HCT116 (cell line): ENCODE measurements at regions not wholly inside any gene's neighbourhood (a gene's known extent, or its start where the extent isn't known, plus 50 kb on each side); places are given as distances from the start of the nearest gene placed in this dataset.

Experiments
- ATAC-seq: fragments of 200-7000 bp; cut with Tn5 transposase; 2 replicates; pipeline ENCODE4 v1.9.1; 2020; ENCODE audit warnings: mild to moderate bottlenecking, moderate library complexity
- BruUV-seq: library from RNA; stranded (reverse); fragments of 400-500 nt; replicated peaks from 2 replicates; lab custom pipeline; 2021; lab: Mats Ljungman, UMichigan
- CTCF ChIA-PET: fragments of 300-600 bp; sonication (Branson Sonifier 250); formaldehyde crosslinking; loops from one replicate; lab custom pipeline; 2021; ENCODE audit warnings: antibody characterized with exemption; lab: Charles Lee
- POLR2A ChIA-PET: fragments of 300-600, 350-600 bp; sonication (Branson Sonifier 250); formaldehyde crosslinking; loops from one replicate; lab custom pipeline; 2021; ENCODE audit warnings: antibody characterized with exemption; lab: Charles Lee
- RAD21 ChIA-PET, 2 experiments: fragments of 300-600 bp; sonication (Branson Sonifier 250); formaldehyde crosslinking; loops; one replicate each; lab custom pipeline; 2023; ENCODE audit warnings: low total read pairs in 2 of 2; ENCODE audit not compliant: uncharacterized antibody in 2 of 2, unreplicated experiment in 2 of 2, low non-redundant PET in 1 of 2; lab: Charles Lee
- DNase-seq: peaks from one replicate; pipeline ENCODE4 v3.0.0-alpha.2; 2010; ENCODE audit warnings: low read depth, low spot score
- H2AFZ ChIP-seq: fragments of 200-600 bp; shearing (Covaris generic), sonication (generic); 2 replicates; pipeline ENCODE4 v1.6.1; 2017; ENCODE audit warnings: low read depth, mixed run types, mixed read lengths, antibody characterized with exemption, low read length; ENCODE audit not compliant: poor library complexity, severe bottlenecking
- H3K27ac ChIP-seq: 2 replicates; pipeline ENCODE4 v1.5.1; 2012; ENCODE audit warnings: low read depth, low read length
- H3K27me3 ChIP-seq: fragments of 200-600 bp; sonication (generic); 2 replicates; pipeline ENCODE4 v1.6.1; 2016; ENCODE audit warnings: mixed run types, low read length, mixed read lengths; ENCODE audit not compliant: insufficient read depth
- H3K36me3 ChIP-seq, 2 experiments: fragments of 200-500 bp in 1 of 2; fragments of 200-600 bp in 1 of 2; sonication (Bioruptor generic) in 1 of 2; sonication (generic) in 1 of 2; 2 replicates each; pipeline versions ENCODE4 v1.5.1 to v1.6.1; 2014 to 2016; ENCODE audit warnings: low read length in 2 of 2, inconsistent platforms in 1 of 2, mixed read lengths in 1 of 2, mixed run types in 1 of 2; ENCODE audit not compliant: insufficient read depth in 2 of 2, control insufficient read depth in 1 of 2
- H3K4me1 ChIP-seq, 2 experiments: fragments of 200-600 bp in 1 of 2; sonication (generic) in 1 of 2; 2 replicates each; pipeline versions ENCODE4 v1.5.1 to v1.6.1; 2012 to 2017; ENCODE audit warnings: low read length in 2 of 2, inconsistent platforms in 1 of 2, mild to moderate bottlenecking in 1 of 2, mixed read lengths in 1 of 2, mixed run types in 1 of 2, moderate library complexity in 1 of 2; ENCODE audit not compliant: insufficient read depth in 2 of 2, control insufficient read depth in 1 of 2
- H3K4me2 ChIP-seq: fragments of 200-600 bp; sonication (generic); 2 replicates; pipeline ENCODE4 v1.6.1; 2017; ENCODE audit warnings: mixed run types, low read length, mixed read lengths
- H3K4me3 ChIP-seq, 2 experiments: fragments of 200-600 bp in 1 of 2; sonication (generic) in 1 of 2; replicated peaks in 1 of 2; 2 replicates each; pipeline ENCODE4 v1.5.1; 2011 to 2016; ENCODE audit warnings: low read length in 2 of 2, control low read depth in 1 of 2, low read depth in 1 of 2, mild to moderate bottlenecking in 1 of 2, mixed read lengths in 1 of 2, mixed run types in 1 of 2
- H3K79me2 ChIP-seq: fragments of 200-600 bp; sonication (generic); 2 replicates; pipeline ENCODE4 v1.6.1; 2017; ENCODE audit warnings: mild to moderate bottlenecking, mixed run types, low read length, moderate library complexity, mixed read lengths; ENCODE audit not compliant: insufficient read depth
- H3K9ac ChIP-seq: fragments of 200-600 bp; sonication (generic); 2 replicates; pipeline ENCODE4 v1.6.1; 2016; ENCODE audit warnings: low read length, mixed read lengths
- H3K9me2 ChIP-seq: fragments of 200-600 bp; sonication (generic), shearing (Covaris generic); 2 replicates; pipeline ENCODE4 v1.6.1; 2017; ENCODE audit warnings: mixed run types, mild to moderate bottlenecking, moderate library complexity; ENCODE audit not compliant: insufficient read depth
- H3K9me3 ChIP-seq, 2 experiments: fragments of 200-500 bp in 1 of 2; fragments of 200-600 bp in 1 of 2; sonication (Bioruptor generic) in 1 of 2; sonication (generic) in 1 of 2; 2 replicates each; pipeline ENCODE4 v1.6.1; 2014 to 2017; ENCODE audit warnings: low read length in 2 of 2, mixed read lengths in 2 of 2, inconsistent platforms in 1 of 2, low read depth in 1 of 2, mild to moderate bottlenecking in 1 of 2, mixed run types in 1 of 2, moderate library complexity in 1 of 2; ENCODE audit not compliant: control insufficient read depth in 1 of 2, insufficient read depth in 1 of 2
- H4K20me1 ChIP-seq: fragments of 200-600 bp; sonication (generic), shearing (Covaris generic); 2 replicates; pipeline ENCODE4 v1.6.1; 2017; ENCODE audit warnings: mixed run types, mild to moderate bottlenecking, moderate library complexity; ENCODE audit not compliant: insufficient read depth
- CEBPB ChIP-seq: IDR thresholded peaks from 2 replicates; pipeline ENCODE4 v1.6.1; 2012; ENCODE audit warnings: low read depth
- ELF1 ChIP-seq: IDR thresholded peaks from 2 replicates; pipeline ENCODE4 v1.6.1; 2012; ENCODE audit warnings: low read depth, borderline replicate concordance
- EZH2 ChIP-seq: fragments of 200-600 bp; sonication (generic); IDR thresholded peaks from 2 replicates; pipeline ENCODE4 v1.6.1; 2017; ENCODE audit warnings: antibody characterized with exemption, mixed run types
- EZH2phosphoT487 ChIP-seq: fragments of 200-600 bp; IDR thresholded peaks from 2 replicates; pipeline ENCODE4 v1.6.1; 2018; ENCODE audit warnings: antibody characterized with exemption, borderline replicate concordance
- FOSL1 ChIP-seq: IDR thresholded peaks from 2 replicates; pipeline ENCODE4 v1.6.1; 2012; ENCODE audit warnings: low read depth
- POLR2AphosphoS5 ChIP-seq: IDR thresholded peaks from 2 replicates; pipeline ENCODE4 v1.6.1; 2011; ENCODE audit warnings: mild to moderate bottlenecking, low read depth, low read length, moderate library complexity
- SIN3A ChIP-seq: IDR thresholded peaks from 2 replicates; pipeline ENCODE4 v1.6.1; 2012; ENCODE audit warnings: low read depth
- SP1 ChIP-seq: IDR thresholded peaks from 2 replicates; pipeline ENCODE4 v1.6.1; 2012; ENCODE audit warnings: low read depth
- SRF ChIP-seq: IDR thresholded peaks from 2 replicates; pipeline ENCODE4 v1.6.1; 2012; ENCODE audit warnings: low read depth
- TCF7L2 ChIP-seq: IDR thresholded peaks from 2 replicates; pipeline ENCODE4 v1.7.0; 2011; ENCODE audit warnings: borderline replicate concordance, inconsistent platforms; ENCODE audit not compliant: insufficient read depth, insufficient read length; ENCODE audit errors: extremely low read depth
- YY1 ChIP-seq: IDR thresholded peaks from 2 replicates; pipeline ENCODE4 v1.6.1; 2011; ENCODE audit warnings: low read length, low read depth, moderate library complexity, mild to moderate bottlenecking; ENCODE audit not compliant: insufficient replicate concordance; ENCODE audit errors: extremely low read depth
- ZNF274 ChIP-seq: fragments of 200-500 bp; sonication (Bioruptor generic); IDR thresholded peaks from 2 replicates; pipeline ENCODE4 v1.6.1; 2014; ENCODE audit warnings: mild to moderate bottlenecking, low read depth, low read length, inconsistent platforms
- intact Hi-C: fragments of 100-400 bp; cut with micrococcal nuclease; formaldehyde crosslinking; loops from 2 replicates; pipeline ENCODE4 v1.10.0; 2022
- TF ChIP-seq, protein P1 (sequence below): IDR thresholded peaks from 2 replicates; pipeline ENCODE4 v1.6.1; 2012
- TF ChIP-seq, protein P2 (sequence below), 3 experiments: fragments of 200-600 bp in 1 of 3; sonication (generic) in 1 of 3; IDR thresholded peaks in 2 of 3; conservative IDR thresholded peaks in 1 of 3; 2 replicates each; pipeline ENCODE4 v1.5.1; 2012 to 2017; ENCODE audit warnings: low read depth in 2 of 3, low read length in 2 of 3, antibody characterized with exemption in 1 of 3, borderline replicate concordance in 1 of 3, control low read depth in 1 of 3, mild to moderate bottlenecking in 1 of 3, mixed read lengths in 1 of 3, mixed run types in 1 of 3, moderate library complexity in 1 of 3; ENCODE audit not compliant: insufficient read depth in 1 of 3
- TF ChIP-seq, protein P3 (sequence below): IDR thresholded peaks from 2 replicates; pipeline ENCODE4 v1.6.1; 2012; ENCODE audit warnings: low read depth

DNA sequence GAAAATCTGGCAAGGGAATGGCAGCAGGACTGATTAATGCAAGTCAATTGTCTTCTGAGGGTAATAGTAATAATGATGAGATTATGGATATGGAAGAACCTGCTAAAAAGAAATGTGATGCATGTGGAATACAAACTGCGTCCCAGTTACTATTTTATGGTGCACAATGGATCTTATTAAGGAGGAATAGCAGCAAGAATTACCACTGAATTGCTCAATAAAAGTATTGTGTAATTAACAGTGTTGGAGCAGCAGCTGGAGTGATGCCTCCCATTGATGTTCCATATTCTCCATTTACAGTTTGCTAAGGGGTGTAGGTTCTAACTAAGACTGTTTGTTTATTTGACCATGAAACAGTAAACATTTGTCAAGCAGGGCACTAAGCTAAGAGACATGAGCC, 167.9 kb downstream of the HRH4 start (continued):
- TF ChIP-seq, protein P1, sequence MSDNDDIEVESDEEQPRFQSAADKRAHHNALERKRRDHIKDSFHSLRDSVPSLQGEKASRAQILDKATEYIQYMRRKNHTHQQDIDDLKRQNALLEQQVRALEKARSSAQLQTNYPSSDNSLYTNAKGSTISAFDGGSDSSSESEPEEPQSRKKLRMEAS = no peak
- TF ChIP-seq CEBPB (no peak), TCF7L2 (no peak), EZH2 (no peak), EZH2phosphoT487 (no peak)
- TF ChIP-seq, all 23 proteins: peak for 0

DNA sequence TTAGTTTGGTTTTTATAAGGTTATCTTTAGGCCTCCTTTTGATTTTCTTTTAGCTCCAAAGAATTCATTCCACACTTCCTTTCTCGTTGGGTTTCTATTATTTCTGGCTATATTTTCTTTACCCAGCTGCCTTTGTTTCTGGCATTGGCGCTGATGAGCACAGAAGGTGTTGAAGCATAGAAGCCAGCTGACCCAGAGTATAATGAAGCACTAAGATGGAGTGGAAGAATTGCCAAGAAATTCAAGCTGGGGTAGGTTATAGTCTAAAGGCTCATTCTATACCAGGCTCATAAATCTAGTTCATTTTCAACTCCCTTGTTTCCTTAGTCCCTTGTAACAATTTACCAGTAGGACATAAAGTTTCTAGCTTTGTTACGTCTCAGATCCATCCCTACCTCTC, 169.5 kb downstream of the HRH4 start:
- no peak overlapping the region for H3K27ac ChIP-seq
- H3K9ac ChIP-seq = no peak overlapping the region
- ATAC-seq = no peak
- H3K4me1 ChIP-seq = no peaks in the 10 kb centered on the region
- ChIA-PET POLR2A (no interaction called here), CTCF (no interaction called here), RAD21 (no interaction called here)
- TF ChIP-seq, protein P1 = no peak
- TF ChIP-seq, protein P2, sequence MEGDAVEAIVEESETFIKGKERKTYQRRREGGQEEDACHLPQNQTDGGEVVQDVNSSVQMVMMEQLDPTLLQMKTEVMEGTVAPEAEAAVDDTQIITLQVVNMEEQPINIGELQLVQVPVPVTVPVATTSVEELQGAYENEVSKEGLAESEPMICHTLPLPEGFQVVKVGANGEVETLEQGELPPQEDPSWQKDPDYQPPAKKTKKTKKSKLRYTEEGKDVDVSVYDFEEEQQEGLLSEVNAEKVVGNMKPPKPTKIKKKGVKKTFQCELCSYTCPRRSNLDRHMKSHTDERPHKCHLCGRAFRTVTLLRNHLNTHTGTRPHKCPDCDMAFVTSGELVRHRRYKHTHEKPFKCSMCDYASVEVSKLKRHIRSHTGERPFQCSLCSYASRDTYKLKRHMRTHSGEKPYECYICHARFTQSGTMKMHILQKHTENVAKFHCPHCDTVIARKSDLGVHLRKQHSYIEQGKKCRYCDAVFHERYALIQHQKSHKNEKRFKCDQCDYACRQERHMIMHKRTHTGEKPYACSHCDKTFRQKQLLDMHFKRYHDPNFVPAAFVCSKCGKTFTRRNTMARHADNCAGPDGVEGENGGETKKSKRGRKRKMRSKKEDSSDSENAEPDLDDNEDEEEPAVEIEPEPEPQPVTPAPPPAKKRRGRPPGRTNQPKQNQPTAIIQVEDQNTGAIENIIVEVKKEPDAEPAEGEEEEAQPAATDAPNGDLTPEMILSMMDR (IDR thresholded peaks at IDR 0.05 in 2 of 3, conservative IDR thresholded peaks at IDR 0.05 in 1 of 3; ENCODE audit: borderline replicate concordance in 1 of 3, insufficient read depth in 1 of 3, low read depth in 2 of 3, low read length in 2 of 3) = no peak
- TF ChIP-seq TCF7L2 (no peak), POLR2AphosphoS5 (no peak), EZH2phosphoT487 (no peak), SIN3A (no peak), YY1 (no peak), ZNF274 (no peak), SP1 (no peak), ELF1 (no peak), FOSL1 (no peak), SRF (no peak), CEBPB (no peak), EZH2 (no peak)
- TF ChIP-seq, protein P3, sequence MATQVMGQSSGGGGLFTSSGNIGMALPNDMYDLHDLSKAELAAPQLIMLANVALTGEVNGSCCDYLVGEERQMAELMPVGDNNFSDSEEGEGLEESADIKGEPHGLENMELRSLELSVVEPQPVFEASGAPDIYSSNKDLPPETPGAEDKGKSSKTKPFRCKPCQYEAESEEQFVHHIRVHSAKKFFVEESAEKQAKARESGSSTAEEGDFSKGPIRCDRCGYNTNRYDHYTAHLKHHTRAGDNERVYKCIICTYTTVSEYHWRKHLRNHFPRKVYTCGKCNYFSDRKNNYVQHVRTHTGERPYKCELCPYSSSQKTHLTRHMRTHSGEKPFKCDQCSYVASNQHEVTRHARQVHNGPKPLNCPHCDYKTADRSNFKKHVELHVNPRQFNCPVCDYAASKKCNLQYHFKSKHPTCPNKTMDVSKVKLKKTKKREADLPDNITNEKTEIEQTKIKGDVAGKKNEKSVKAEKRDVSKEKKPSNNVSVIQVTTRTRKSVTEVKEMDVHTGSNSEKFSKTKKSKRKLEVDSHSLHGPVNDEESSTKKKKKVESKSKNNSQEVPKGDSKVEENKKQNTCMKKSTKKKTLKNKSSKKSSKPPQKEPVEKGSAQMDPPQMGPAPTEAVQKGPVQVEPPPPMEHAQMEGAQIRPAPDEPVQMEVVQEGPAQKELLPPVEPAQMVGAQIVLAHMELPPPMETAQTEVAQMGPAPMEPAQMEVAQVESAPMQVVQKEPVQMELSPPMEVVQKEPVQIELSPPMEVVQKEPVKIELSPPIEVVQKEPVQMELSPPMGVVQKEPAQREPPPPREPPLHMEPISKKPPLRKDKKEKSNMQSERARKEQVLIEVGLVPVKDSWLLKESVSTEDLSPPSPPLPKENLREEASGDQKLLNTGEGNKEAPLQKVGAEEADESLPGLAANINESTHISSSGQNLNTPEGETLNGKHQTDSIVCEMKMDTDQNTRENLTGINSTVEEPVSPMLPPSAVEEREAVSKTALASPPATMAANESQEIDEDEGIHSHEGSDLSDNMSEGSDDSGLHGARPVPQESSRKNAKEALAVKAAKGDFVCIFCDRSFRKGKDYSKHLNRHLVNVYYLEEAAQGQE = no peak
- no peaks in the 10 kb centered on the region for H3K9me2 ChIP-seq
- H2AFZ ChIP-seq = no peak overlapping the region
- no peaks in the 10 kb centered on the region for H3K9me3 ChIP-seq
- H3K4me3 ChIP-seq = no peak overlapping the region
- H3K79me2 ChIP-seq = no peaks in the 10 kb centered on the region
- no peaks in the 10 kb centered on the region for H3K36me3 ChIP-seq
- H3K4me2 ChIP-seq = no peak overlapping the region
- H3K27me3 ChIP-seq = peaks cover 20% of the 10 kb centered on the region
- H4K20me1 ChIP-seq = no peaks in the 10 kb centered on the region
- BruUV-seq = no TSS peak
- DNase-seq = no peak
- intact Hi-C loops = loop anchor here (2.0 kb wide), 1 partner anchor 25 kb away; no protein-coding TSS in a partner anchor
